Thoracic aorta (tissue), 2 donors: ENCODE measurements at regions not wholly inside any gene's neighbourhood (a gene's known extent, or its start where the extent isn't known, plus 50 kb on each side); places are given as distances from the start of the nearest gene placed in this dataset.

Experiments used
- ATAC-seq: fragments of 150-250 bp; one replicate; pipeline ENCODE4 v1.8.0; 2017; ENCODE audit warnings: low read depth; ENCODE audit not compliant: insufficient number of reproducible peaks, low FRiP score
- DNase-seq: peaks from one replicate; pipeline ENCODE4 v3.0.0-alpha.2; 2020; ENCODE audit warnings: low spot score
- H3K27ac ChIP-seq, 2 donors: fragments of 200-600 bp; sonication (generic); 1 replicate in 1 of 2; 2 replicates in 1 of 2; pipeline ENCODE4 v1.5.1; 2016; ENCODE audit warnings: mild to moderate bottlenecking in 2 of 2, moderate library complexity in 2 of 2
- H3K27me3 ChIP-seq: fragments of 200-600 bp; sonication (generic); replicated peaks from 2 replicates; pipeline ENCODE4 v1.6.0; 2016; ENCODE audit warnings: mild to moderate bottlenecking; ENCODE audit not compliant: insufficient read depth
- H3K36me3 ChIP-seq: fragments of 200-600 bp; sonication (generic); one replicate; pipeline ENCODE4 v1.5.1; 2016
- H3K4me1 ChIP-seq, 2 donors: fragments of 200-600 bp; sonication (generic); 1 replicate in 1 of 2; 2 replicates in 1 of 2; pipeline versions ENCODE4 v1.5.1 to v1.6.0; 2016; ENCODE audit warnings: low read depth in 2 of 2, mild to moderate bottlenecking in 1 of 2; ENCODE audit not compliant: control insufficient read depth in 1 of 2
- H3K4me3 ChIP-seq: fragments of 200-600 bp; sonication (generic); 2 replicates; pipeline ENCODE4 v1.5.1; 2016; ENCODE audit warnings: mild to moderate bottlenecking
- H3K9me3 ChIP-seq: fragments of 200-600 bp; sonication (generic); 2 replicates; pipeline ENCODE4 v1.5.1; 2016
- CTCF ChIP-seq: fragments of 200-600 bp; sonication (generic); IDR thresholded peaks from one replicate; pipeline ENCODE4 v1.5.1; 2019; ENCODE audit warnings: antibody characterized with exemption

DNA sequence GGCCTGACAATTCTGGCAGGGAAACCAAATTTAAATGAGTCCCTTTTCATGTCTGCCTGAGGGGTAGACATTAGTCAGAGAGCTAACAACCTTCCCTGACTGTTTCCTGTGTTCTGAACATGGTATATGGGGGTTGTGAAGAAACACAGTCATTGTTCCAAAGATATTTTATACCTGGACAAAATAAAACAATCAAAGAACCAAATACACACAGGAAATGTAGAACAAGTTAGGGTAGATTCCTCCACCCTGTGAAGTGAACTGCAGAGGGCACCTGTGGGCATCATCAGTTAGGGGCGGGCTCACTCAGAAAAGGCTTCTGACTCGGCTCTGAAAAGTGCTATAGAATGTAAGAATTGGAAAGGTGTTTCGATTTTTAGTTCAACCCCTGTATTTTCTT lies 231.9 kb upstream of the CADM1 start:
- Histone ChIP-seq H3K4me1 (no peaks in the 10 kb centered on the region), H3K36me3 (no peaks in the 10 kb centered on the region), H3K27me3 (no peaks in the 10 kb centered on the region), H3K4me3 (no peak overlapping the region), H3K9me3 (no peaks in the 10 kb centered on the region), H3K27ac (no peak overlapping the region)
- no peak for TF ChIP-seq CTCF
- ATAC-seq (no peak), DNase-seq (no peak)

DNA sequence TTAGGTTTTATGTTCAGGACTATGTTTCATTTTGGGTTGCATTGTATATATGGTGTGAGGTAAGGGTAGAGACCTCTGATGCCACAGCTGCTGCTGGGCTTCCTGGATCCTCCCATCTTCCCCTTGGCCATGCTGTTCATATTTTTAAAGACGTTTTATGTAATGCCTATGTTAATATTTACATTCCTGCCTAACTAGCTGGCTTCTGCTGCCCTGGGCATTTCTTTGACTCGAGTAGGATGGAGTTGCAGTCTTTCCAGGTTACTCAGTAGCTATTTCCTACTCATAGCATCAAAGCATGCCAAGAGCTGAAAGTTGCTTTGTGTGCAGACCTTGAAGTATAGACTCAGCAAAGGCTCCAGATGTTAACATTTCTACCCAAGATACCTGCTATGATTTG lies 220.5 kb upstream of the CADM1 start:
- Histone ChIP-seq H3K9me3 (no peaks in the 10 kb centered on the region), H3K4me1 (no peaks in the 10 kb centered on the region), H3K27me3 (no peaks in the 10 kb centered on the region), H3K4me3 (no peak overlapping the region), H3K27ac (no peak overlapping the region), H3K36me3 (no peaks in the 10 kb centered on the region)
- ATAC-seq (no peak), DNase-seq (no peak)
- no peak for TF ChIP-seq CTCF

GRCh38 chr11:115722711-115723110 lies 218.5 kb upstream of the CADM1 start:
- no peak overlapping the region for H3K27ac ChIP-seq
- H3K4me1 ChIP-seq = no peaks in the 10 kb centered on the region
- no peak for TF ChIP-seq CTCF
- ATAC-seq (no peak), DNase-seq (no peak)
- no peaks in the 10 kb centered on the region for H3K27me3 ChIP-seq
- H3K9me3 ChIP-seq = no peaks in the 10 kb centered on the region
- H3K36me3 ChIP-seq = no peaks in the 10 kb centered on the region
- no peak overlapping the region for H3K4me3 ChIP-seq

- ATAC-seq (no peak), DNase-seq (no peak)
These were observed 217.2 kb upstream of the CADM1 start for GRCh38 chr11:115721296-115721995.

More at GRCh38 chr11:115721296-115721995, 217.2 kb upstream of the CADM1 start:
- Histone ChIP-seq H3K27ac (no peak overlapping the region), H3K36me3 (no peaks in the 10 kb centered on the region), H3K4me1 (no peaks in the 10 kb centered on the region), H3K9me3 (no peaks in the 10 kb centered on the region), H3K27me3 (no peaks in the 10 kb centered on the region), H3K4me3 (no peak overlapping the region)
- TF ChIP-seq CTCF = no peak
